GM21367 (cell line): ENCODE measurements at regions not wholly inside any gene's neighbourhood (a gene's known extent, or its start where the extent isn't known, plus 50 kb on each side); places are given as distances from the start of the nearest gene placed in this dataset.
A peak's percentile ranks its signal among the peaks of the same experiment; 100 is the strongest.

Experiments used
- ATAC-seq: cut with Tn5 transposase; IDR thresholded peaks from one replicate; pipeline ENCODE4 v1.9.1; 2021; ENCODE audit not compliant: unreplicated experiment

DNA sequence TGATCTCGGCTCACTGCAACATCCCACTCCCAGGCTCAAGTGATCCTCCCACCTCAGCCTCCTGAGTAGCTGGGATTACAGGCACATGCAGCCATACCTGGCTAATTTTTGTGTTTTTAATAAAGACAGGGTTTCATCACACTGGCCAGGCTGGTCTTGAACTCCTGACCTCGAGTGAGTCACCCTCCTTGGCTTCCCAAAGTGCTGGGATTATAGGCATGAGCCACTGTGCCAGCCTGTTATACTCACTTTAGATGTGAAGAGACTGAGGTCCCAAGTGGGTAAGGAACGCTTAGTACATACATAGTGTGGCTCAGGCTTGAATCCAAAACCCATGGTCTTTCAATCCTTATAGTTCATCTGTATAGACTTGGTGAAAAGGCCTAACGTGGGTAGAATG is 63.7 kb upstream of the EPS8L3 start:
- no peak for ATAC-seq

DNA sequence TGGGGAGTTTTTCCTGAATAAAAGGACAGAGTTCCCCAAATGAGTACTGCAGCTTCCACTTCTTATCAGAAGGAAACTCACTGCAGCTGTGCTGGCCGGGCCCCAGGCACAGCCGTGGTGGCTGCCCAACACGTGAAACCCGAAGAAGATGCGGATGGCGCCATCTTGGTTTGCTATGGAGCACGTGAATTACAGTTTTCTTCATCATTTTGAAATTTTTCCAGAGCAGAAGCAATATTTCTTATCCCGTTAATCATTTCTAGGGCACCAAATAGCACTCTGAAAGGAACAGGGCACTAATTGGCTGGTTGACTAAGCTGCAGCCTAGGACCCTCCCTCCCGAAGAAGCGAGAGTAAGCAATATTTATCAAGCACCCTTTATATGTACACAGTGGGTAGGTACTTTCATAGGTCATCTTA is 63.2 kb upstream of the EPS8L3 start:
- no peak for ATAC-seq

DNA sequence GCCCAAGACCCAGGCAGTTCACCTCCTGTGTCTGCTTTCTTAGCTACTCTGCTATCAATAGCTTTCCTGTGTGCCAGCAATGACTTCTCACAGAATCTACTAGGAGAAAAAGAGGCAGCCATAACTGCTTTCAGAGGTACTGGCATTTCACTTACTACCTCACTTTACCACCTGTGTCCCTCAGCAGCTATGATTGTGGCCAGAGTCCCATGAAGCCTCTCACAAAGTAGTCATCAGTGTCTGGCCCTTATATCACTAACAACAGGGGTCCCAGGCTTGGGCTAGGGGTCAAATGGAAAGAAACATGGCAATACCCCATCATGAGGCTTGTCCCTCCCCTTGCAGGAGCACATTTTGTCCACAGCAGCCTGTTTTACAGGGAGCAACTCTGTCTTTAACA is 62.7 kb upstream of the EPS8L3 start:
- ATAC-seq = no peak

DNA sequence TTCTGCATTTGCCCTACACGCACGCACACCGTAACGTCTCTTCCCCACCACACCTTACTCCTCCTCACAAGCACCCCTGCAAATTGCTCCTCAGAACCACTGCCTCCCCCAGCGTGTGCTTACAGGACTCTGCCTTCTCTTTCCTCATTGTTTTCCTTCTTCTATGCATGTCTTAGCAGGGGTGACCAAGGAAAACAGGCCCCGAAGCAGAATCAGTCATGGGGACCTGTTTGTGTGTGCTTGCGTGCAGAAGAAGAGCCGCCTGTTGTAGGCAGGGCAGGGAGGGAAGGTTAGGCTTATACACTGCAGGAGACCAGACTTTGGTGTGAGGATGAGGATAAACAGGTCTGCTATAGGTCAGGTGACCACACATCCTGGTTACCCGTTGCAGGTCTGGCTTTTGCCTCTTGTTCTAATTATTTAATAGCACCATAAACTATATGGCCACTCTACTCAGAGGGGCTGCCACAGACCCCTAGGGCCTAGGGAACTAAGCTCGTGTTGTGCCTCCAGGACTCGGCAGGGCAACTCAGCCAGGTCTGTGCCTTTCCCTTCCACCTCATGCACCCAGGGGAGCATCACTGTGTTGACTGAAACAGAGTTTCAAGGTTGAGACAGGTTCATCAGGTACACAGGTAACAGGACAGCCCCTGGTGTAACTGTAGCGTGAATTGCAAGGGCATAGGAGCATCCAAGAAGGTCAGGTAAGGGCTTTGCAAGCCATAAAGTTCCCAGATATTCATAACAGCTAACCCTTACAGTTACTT is 60.8 kb upstream of the EPS8L3 start:
- ATAC-seq = no peak

DNA sequence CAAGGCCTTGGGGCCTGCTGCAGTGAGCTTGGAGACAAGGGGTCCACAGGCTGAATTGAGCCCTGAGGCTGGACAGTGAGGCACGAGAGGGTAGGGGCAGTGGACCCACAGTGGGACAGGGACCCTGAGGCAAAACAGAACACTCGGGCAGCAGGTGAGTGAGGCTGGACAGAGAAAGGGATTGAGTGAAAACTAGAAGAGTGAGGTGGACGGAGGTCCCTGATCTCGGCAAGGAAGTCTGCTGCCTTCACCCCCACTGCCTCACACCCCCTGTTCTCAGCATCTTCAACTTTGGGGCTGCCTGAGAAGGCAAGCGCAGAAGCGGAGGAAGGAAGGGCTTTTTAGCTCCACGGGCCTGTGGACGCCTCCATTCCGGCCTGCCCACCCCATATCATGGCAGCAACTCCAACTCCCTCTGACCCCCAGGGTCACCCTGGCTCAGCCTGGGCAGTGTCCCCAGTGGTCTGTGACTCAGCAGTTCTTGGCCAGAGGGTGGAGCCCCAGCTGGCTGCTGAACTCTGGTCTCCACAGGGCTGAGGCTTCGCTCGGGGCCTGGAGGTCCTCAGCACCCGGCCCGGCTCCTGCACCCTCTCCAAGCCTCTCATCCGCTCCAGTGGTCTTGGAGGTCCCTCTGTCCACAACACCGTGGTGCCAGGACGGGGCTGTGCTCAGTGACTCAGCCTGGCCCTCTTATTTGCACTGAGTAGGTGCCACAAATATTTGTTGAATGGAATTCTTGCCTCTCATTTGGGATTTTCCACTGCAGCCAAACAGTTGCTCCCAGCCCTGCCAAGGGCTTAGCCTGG is 60.0 kb upstream of the EPS8L3 start:
- no peak for ATAC-seq

DNA sequence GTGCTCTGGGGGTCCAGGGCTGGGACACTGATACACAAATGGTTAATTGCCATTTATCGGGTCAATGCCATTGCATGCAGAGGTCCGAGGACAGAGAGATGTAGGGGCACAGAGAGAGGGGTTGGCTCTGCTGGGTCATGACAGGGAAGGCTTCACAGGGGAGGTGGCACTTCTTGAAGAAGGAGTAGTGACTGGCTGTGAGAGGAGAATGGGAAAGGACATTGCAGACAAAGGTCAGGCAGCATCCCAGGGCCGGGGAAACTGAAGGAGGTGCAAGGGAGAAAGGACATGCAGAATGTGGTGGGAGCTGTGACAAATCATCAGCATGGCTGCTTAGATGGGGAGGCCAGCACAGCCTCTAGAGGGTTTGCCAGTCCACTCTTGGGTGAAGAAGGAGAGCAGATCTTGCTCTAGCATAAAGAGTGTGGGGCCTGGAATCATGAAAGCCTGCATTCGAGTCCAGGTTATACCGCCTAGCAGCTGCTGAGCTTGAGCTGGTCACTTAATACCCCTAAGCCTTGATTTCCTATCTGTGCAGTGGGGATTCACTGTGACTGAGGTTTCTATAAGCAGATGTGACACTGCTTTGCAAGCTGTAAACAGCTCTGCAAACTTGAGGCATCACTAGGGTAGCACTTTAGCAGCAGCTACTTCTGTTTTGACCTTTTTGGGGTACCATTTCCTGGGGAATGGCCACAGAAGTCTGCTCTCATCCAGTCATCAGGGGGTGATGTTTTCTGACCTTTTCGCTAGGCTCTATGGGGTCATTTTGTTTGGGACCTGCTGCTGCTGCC is 59.2 kb upstream of the EPS8L3 start:
- ATAC-seq = no peak

DNA sequence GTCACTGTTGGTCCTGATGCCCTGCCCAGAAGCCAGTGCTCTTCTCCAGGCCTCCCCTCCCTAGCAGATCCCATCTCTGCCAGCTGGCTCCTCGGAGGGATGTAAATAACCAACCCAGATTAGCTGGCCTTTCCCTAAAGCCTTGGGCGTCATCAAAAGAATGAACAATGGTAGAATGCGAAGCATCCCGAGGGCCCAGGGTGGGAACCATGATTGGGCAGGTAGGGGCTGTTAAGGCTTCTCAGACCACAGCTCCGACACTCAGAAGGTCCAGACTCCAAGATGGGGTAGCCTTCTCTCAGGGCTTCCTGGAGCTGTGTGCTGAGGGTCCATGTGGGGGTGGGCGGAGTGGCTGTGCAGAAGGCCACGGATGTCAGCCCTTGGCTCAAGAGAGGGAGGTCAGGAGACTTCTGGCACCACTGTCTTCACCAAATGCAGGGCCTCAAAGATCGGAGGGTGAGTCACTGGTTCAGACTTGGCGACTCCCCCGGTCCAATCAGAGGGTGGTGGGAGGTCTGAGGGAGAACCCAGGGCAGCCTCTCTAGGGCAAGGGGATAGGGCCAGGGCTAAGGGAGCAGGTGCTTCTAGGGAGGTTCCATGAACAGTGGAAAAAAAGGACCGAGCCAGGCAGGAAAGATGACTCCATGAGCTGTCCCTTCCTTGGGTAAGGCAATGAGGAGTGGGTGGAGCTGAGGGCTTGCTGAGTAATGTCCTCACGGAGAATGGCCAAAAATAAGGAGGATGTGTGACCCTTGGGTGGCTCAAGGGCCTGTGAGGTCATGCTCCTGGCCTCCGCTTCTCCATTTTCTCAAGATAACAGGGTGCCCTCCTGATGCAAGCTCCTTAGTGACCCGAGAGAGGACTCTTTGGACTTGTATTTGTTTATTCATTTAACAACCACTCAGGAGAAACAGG is 58.4 kb upstream of the EPS8L3 start:
- ATAC-seq = no peak

DNA sequence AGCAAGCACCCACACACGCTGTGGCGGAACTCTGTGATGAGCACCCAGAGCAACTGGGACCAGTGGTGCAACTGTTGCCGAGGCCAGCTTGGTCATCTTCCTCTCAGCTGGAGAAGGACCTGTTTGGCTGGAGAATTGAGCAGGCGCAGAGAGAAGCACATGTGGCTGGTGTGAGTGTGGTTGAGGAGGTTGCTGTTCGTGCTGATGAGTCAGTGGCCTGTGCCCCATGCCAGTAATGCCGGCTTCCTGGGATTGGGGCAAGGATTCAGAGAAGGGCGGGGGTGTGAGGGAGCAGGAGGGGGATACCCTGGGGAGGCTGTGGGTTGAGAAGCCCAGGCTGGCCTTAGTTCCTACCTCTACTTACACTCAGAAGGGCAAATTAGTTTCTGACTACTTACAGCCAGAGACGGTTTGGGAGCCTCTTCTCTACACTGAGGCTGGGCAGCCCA is 57.5 kb upstream of the EPS8L3 start:
- ATAC-seq = no peak

DNA sequence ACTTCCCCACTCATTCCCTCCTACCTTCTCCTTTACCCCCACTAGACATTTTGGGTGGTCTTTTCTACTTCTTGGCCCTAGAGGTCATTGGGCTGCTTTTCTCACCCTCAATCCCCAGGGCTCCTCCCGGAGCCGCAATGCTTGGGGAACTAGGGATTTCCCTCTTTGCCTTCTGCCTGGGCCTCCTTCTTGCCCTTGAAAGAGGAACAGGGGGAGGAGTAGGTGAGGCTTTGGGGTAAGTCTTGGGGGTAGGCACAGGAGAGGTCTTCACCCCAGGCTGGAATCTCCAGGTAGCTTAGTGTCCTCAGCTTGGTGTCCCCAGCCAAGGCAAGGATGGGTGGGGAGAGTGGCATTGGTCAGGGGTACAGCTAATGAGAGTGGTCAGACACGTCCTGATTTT is 56.2 kb upstream of the EPS8L3 start:
- ATAC-seq = no peak

DNA sequence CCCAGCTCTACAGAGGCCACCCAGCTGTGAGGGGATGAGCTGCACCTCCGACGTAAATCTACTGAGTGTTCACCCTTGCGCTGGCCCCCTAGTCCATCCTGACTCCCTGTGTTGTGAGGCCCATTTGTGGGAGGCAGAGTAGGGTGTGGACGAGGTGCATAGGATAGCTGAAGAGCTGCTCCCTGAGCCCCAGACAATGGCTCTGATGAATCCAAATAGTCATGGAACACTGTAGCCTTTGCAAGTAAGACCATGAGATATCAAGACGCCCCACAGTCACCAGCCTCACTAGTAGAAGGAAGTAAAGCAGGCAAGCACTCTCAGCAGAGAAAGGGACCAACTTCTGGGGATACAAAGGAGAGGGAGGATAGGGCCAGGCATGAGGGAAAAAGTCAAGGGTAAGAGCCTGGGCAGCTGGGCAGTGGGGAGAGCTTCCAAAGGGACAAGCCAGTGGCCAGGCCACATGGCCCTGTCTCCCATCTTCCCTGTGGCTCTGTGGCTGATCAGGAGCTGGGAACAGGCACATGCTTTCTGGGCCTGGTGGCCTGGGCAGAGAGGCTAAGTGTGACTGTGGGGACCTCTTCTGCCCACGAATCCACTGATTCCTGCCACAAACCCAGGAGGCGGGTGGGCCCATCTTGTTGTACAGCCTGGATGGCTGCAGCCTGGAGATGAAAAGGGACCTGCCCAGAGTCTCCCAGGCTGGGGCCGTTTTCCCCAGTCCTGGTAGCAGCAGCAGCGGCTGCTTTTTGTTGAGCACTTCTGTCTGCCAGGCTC is 55.5 kb upstream of the EPS8L3 start:
- ATAC-seq = no peak

DNA sequence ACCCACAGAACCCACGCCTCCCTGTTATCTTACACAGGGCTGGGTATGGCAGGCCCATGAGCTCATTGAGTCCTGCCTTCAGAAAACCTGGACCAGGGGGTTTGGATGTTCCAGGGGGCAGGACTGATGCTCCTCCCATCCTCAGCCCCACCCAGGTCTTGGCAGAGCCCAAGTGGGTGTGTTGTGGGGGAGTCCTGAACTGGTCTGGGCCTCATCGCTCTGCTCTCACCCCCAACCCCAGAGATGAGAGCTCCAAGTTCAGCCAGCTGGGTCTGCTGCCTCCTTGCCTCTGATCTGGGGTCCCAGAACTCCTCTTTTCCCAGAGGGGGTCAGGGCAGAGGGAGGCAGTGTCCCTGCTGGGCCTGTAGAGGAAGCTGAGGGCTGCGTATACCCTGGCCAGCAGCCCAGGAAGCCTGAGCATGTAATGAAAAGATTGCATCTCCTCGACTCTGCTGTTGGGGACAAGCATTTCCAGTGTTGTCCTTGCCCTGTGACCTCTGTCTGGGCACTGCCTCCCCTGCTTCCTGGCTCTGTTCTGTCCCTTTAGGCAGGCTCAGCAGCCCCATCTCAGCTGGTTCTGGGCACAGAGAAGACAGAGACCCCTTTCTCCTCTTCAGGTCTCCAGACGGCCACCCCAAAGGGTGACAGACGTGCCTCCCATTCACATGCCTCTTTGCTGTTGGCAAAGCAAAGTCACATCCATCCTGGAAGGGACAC is 54.7 kb upstream of the EPS8L3 start:
- no peak for ATAC-seq

DNA sequence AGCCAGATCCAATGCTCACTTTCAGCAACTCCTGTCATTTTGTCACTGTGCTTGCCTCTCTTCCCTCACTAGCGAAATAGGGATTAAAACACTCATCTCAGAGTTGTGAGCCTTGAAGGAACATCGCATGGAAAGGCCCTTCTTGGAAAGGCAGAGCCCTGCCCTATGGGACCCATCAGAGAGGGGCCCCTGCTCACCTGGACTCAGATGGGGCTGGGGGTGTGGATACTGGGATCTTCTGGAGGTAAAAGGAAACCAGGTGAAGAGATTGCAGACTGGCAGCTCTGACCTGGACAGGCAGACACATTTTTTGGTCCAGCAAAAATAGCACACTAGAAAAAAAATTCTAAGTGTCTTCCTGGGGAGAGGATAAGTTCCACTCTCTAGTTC is 54.2 kb upstream of the EPS8L3 start:
- ATAC-seq = no peak

DNA sequence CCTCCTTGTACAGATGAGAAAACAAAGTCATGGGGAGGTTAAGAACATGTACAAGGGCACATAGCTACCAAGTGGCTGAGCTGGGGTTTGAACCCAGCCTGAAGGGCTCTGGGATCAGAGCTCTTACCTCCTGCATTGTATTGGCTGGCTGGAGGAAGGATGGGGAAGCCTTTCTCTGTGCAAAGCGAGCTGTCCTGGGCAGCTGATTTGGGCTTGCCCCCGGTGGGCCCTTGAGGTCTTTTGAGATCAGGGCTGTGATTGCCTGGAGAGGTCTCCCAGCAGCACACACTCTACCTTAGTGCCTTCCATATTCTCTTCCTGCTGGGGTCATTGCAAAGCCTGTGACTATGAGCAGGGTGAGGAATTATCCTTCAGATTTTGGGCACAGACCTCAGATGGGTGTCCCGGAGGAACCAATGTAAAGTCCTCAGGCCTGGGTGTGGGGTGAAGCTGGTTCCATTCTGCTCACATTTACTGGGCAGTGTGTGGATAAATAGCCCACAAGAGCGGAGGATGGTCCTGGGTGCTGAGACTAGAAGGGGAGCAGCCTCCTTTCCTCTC is 53.3 kb upstream of the EPS8L3 start:
- ATAC-seq = no peak

DNA sequence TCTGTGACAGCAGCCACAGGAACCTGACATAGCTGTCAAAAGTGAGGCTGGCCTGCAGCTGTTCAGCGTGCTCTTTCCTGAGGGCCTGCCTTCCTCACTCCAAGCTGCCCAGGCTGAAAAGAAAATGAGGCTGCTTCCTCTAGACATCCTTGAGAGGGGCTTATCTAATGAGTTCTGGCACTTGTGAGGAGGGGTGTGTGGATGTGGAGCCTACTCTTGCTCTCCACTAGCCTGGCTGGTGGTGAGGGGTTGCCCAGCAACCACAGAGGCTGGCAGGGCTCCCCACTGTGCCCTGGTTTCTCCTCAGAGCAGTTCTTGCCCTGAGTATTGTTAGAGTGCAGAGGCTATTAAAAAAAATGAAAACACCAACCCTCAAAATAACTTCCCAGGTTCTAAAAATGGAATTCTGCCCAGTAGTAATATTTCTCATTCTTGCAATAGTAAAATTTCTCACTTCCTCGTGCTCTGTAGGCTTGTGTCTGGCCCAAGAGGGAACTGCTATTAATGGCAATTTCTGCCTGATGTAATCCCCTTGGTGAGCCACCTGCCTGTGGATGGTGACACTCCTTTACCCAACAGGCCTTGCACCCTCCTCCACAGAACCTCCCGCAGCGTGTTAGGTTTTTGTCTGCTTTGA is 52.6 kb upstream of the EPS8L3 start:
- peak; percentile 75 for ATAC-seq

DNA sequence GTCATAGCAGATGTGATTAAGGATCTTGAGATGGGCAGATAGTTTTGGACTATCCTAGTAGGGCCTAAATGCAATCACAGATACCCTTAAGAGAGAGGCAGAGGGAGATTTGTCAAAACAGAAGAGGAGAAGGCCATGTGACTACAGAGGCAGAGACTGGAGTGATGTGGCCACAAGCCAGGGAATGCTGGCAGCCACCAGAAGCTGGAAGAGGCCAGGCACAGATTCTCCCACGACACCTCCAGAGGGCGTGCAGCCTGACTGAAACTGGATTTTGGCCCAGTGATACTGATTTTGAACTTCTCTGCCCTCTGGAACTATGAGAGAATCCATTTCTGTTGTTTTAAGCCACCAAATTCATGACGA is 52.1 kb upstream of the EPS8L3 start:
- no peak for ATAC-seq

DNA sequence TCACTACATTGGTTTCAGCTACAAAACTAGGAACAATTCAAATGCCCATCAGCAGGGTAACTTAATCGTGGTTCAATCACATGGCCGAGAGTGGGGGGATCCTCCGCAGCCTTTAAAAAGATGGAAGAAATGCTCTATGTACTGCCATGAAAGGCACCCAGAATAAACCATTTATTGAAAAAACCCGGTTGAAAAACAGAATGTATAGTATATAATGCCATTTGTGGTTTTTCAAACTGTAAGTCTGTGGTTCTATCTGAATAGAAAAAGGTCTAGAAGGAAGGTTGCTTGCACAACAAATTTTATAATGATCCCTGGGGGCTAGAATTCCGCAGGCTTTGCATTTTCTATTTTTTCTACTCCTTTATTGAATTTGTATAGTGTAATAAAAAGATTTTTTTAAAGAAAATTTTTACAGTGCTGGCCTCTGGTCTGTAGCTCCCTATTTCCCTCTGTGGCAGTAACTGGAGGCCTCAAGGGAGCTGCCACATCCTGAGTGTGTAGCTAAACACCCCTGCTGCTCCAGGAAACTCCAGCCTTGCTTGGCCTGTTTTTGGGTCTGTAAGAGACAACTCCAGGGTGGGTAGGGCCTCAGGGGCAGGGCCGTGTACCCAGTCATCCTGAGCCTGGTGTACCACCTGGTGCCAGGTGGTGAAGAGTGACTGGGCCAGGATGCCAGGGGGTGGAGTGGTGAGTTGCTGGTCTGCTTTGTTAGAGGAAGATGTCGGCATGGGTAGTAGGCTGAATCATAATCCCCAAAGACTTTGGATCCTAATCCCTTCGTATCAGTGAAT is 51.5 kb upstream of the EPS8L3 start:
- no peak for ATAC-seq

DNA sequence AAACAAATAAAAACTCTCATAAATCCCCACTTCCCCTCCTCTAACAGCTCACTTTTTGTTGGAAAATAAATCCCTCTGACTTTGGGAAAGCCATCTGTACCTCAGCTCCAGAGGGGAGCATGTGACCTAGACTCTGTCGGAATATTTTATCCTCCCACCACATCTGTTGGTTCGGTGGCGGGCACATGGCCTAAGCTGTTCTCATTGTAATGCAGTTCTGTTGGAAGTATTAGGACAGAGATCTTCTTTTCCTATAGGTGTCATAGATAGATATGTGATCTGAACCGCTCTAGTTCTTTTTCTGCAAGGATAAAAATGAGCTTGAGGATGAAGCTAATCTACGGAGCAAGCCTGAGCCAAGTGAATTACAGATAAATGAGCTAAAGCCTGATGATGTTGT is 50.5 kb upstream of the EPS8L3 start:
- ATAC-seq = no peak
